Mammary epithelial cell (primary cell): ENCODE measurements at regions not wholly inside any gene's neighbourhood (a gene's known extent, or its start where the extent isn't known, plus 50 kb on each side); places are given as distances from the start of the nearest gene placed in this dataset.

ENCODE experiments used
- CTCF ChIP-seq, 2 donors: IDR thresholded peaks in 1 of 2; conservative IDR thresholded peaks in 1 of 2; 2 replicates each; pipeline ENCODE4 v1.5.1; 2011 to 2012; ENCODE audit warnings: inconsistent platforms in 2 of 2, low read length in 2 of 2, mild to moderate bottlenecking in 2 of 2, control low read depth in 1 of 2, low read depth in 1 of 2; ENCODE audit not compliant: insufficient read depth in 1 of 2; ENCODE audit errors: extremely low read depth in 1 of 2
- EZH2 ChIP-seq: IDR thresholded peaks from 2 replicates; pipeline ENCODE4 v1.6.1; 2012; ENCODE audit warnings: low read length, inconsistent platforms, borderline replicate concordance

GRCh38 chr3:55352668-55353067 is 134.4 kb downstream of the WNT5A start:
- TF ChIP-seq EZH2: no peak
- TF ChIP-seq CTCF (conservative IDR thresholded peaks at IDR 0.05 in 1 of 2, IDR thresholded peaks at IDR 0.05 in 1 of 2; ENCODE audit: extremely low read depth in 1 of 2, insufficient read depth in 1 of 2, low read depth in 1 of 2, low read length in 2 of 2): no peak
